Endothelial cell of umbilical vein (primary cell): ENCODE measurements at regions not wholly inside any gene's neighbourhood (a gene's known extent, or its start where the extent isn't known, plus 50 kb on each side); places are given as distances from the start of the nearest gene placed in this dataset.

Source experiments
- BruUV-seq: library from RNA; stranded (reverse); fragments of 400-500 nt; replicated peaks from 2 replicates; lab custom pipeline; 2021; lab: Mats Ljungman, UMichigan
- CTCF ChIA-PET: fragments of 300-600, 350-600 bp; sonication (Branson Sonifier 250); formaldehyde crosslinking; loops from one replicate; lab custom pipeline; 2021; ENCODE audit warnings: antibody characterized with exemption, inconsistent platforms; lab: Charles Lee
- POLR2A ChIA-PET: fragments of 300-600, 350-600 bp; sonication (Branson Sonifier 250); formaldehyde crosslinking; loops from one replicate; lab custom pipeline; 2021; ENCODE audit warnings: antibody characterized with exemption, inconsistent platforms; lab: Charles Lee
- DNase-seq: peaks from one replicate; pipeline ENCODE4 v3.0.0-alpha.2; 2011; ENCODE audit warnings: low read depth, low spot score
- FAIRE-seq: peaks from 2 replicates; lab custom pipeline; 2011; peaks lifted over from hg19 to GRCh38; lab: Jason Lieb, UNC
- H2AFZ ChIP-seq: 2 replicates; pipeline ENCODE4 v1.6.0; 2012; ENCODE audit warnings: low read depth, low read length, control low read depth, inconsistent platforms
- H3K27ac ChIP-seq: 2 replicates; pipeline ENCODE4 v1.5.1; 2011; ENCODE audit warnings: low read depth, mild to moderate bottlenecking, control low read depth, low read length, moderate library complexity; ENCODE audit not compliant: insufficient read depth
- H3K27me3 ChIP-seq, 2 experiments: 2 replicates each; pipeline versions ENCODE4 v1.6.0 to v1.6.1; 2011; ENCODE audit warnings: low read length in 2 of 2, mixed read lengths in 1 of 2; ENCODE audit not compliant: control insufficient read depth in 2 of 2, insufficient read depth in 2 of 2
- H3K36me3 ChIP-seq, 2 experiments: 2 replicates in 1 of 2; 3 replicates in 1 of 2; pipeline ENCODE4 v1.5.1; 2011; ENCODE audit warnings: low read length in 2 of 2, mild to moderate bottlenecking in 1 of 2, moderate library complexity in 1 of 2; ENCODE audit not compliant: control insufficient read depth in 2 of 2, insufficient read depth in 2 of 2; ENCODE audit errors: extremely low read depth in 1 of 2
- H3K4me1 ChIP-seq: 3 replicates; pipeline ENCODE4 v1.5.1; 2011; ENCODE audit warnings: mild to moderate bottlenecking, low read length; ENCODE audit not compliant: control insufficient read depth, insufficient read depth; ENCODE audit errors: extremely low read depth
- H3K4me2 ChIP-seq: 2 replicates; pipeline ENCODE4 v1.6.1; 2011; ENCODE audit warnings: low read length, control low read depth, mixed read lengths; ENCODE audit not compliant: insufficient read depth
- H3K4me3 ChIP-seq, 3 experiments: fragments of 200-600 bp in 1 of 3; sonication (generic), shearing (Covaris generic) in 1 of 3; replicated peaks in 1 of 3; 2 replicates each; pipeline ENCODE4 v1.5.1; 2011 to 2016; ENCODE audit warnings: control low read depth in 3 of 3, low read length in 3 of 3, mild to moderate bottlenecking in 2 of 3, inconsistent platforms in 1 of 3, low read depth in 1 of 3, moderate library complexity in 1 of 3; ENCODE audit not compliant: insufficient read depth in 1 of 3
- H3K79me2 ChIP-seq: 2 replicates; pipeline ENCODE4 v1.6.0; 2012; ENCODE audit warnings: low read length, inconsistent platforms; ENCODE audit not compliant: control insufficient read depth, insufficient read depth
- H3K9ac ChIP-seq: replicated peaks from 2 replicates; pipeline ENCODE3; 2011; ENCODE audit warnings: low read length, control low read depth; ENCODE audit not compliant: insufficient read depth; ENCODE audit errors: extremely low read depth
- H3K9me1 ChIP-seq: replicated peaks from 3 replicates; pipeline ENCODE4 v1.6.0; 2011; ENCODE audit warnings: mild to moderate bottlenecking, low read length; ENCODE audit not compliant: control insufficient read depth, insufficient read depth; ENCODE audit errors: extremely low read depth
- H3K9me3 ChIP-seq: replicated peaks from 2 replicates; pipeline ENCODE4 v1.5.1; 2012; ENCODE audit warnings: low read length, inconsistent platforms; ENCODE audit not compliant: control insufficient read depth, insufficient read depth
- H4K20me1 ChIP-seq: replicated peaks from 2 replicates; pipeline ENCODE3; 2011; ENCODE audit warnings: mild to moderate bottlenecking, low read length; ENCODE audit not compliant: control insufficient read depth, insufficient read depth; ENCODE audit errors: extremely low read depth
- EZH2 ChIP-seq: IDR thresholded peaks from 2 replicates; pipeline ENCODE4 v1.6.1; 2012; ENCODE audit warnings: borderline replicate concordance, low read depth, mild to moderate bottlenecking, moderate library complexity, low read length, inconsistent platforms; ENCODE audit not compliant: severe bottlenecking
- FOS ChIP-seq: IDR thresholded peaks from 2 replicates; pipeline ENCODE4 v1.6.1; 2011; ENCODE audit warnings: mild to moderate bottlenecking, low read length, moderate library complexity, borderline replicate concordance; ENCODE audit not compliant: insufficient read depth
- GATA2 ChIP-seq: IDR thresholded peaks from 2 replicates; pipeline ENCODE4 v1.7.0; 2011; ENCODE audit warnings: low read depth, mild to moderate bottlenecking, moderate library complexity, mixed read lengths, low read length; ENCODE audit not compliant: insufficient read length, insufficient read depth
- JUN ChIP-seq: IDR thresholded peaks from 2 replicates; pipeline ENCODE4 v1.6.1; 2011; ENCODE audit warnings: borderline replicate concordance, low read depth; ENCODE audit not compliant: insufficient read length, insufficient read depth
- MAX ChIP-seq: IDR thresholded peaks from 2 replicates; pipeline ENCODE4 v1.6.1; 2011; ENCODE audit not compliant: insufficient read depth, insufficient read length
- MYC ChIP-seq: IDR thresholded peaks from one replicate; pipeline ENCODE4 v1.6.1; 2011; ENCODE audit warnings: mild to moderate bottlenecking, low read depth, low read length
- POLR2A ChIP-seq: IDR thresholded peaks from 2 replicates; pipeline ENCODE4 v1.6.1; 2012; ENCODE audit warnings: low read depth, mild to moderate bottlenecking, control low read depth, low read length
- POLR2AphosphoS5 ChIP-seq: IDR thresholded peaks from 2 replicates; pipeline ENCODE4 v1.6.1; 2012; ENCODE audit warnings: low read depth, mild to moderate bottlenecking, control low read depth, low read length, moderate library complexity; ENCODE audit not compliant: insufficient read depth
- dilution Hi-C: fragments of 300-500 bp; cut with MboI; formaldehyde crosslinking; loops from one replicate; pipeline ENCODE4 v1.15.0; 2019; ENCODE audit warnings: low sequenced_read_pairs; ENCODE audit not compliant: extremely low pct_ligation_motif_present
- intact Hi-C: fragments of 100-400 bp; cut with micrococcal nuclease; formaldehyde crosslinking; loops from one replicate; pipeline ENCODE4 v1.10.0; 2022
- TF ChIP-seq, protein P1 (sequence below), 2 donors: IDR thresholded peaks; 1 replicate in 1 of 2; 2 replicates in 1 of 2; pipeline ENCODE4 v1.5.1; 2011; ENCODE audit warnings: low read length in 2 of 2, mild to moderate bottlenecking in 2 of 2, moderate library complexity in 2 of 2, control low read depth in 1 of 2, inconsistent platforms in 1 of 2, low read depth in 1 of 2; ENCODE audit not compliant: insufficient read depth in 1 of 2; ENCODE audit errors: extremely low read depth in 1 of 2

GRCh38 chr17:77640252-77640651, 318.3 kb upstream of the TNRC6C start:
- Histone ChIP-seq H2AFZ (no peak overlapping the region), H3K4me1 (no peaks in the 10 kb centered on the region), H4K20me1 (no peaks in the 10 kb centered on the region), H3K9me1 (no peaks in the 10 kb centered on the region), H3K4me3 (no peak overlapping the region), H3K9me3 (no peaks in the 10 kb centered on the region), H3K27ac (no peak overlapping the region), H3K79me2 (no peaks in the 10 kb centered on the region), H3K27me3 (peaks cover 0 to 7% of the 10 kb centered on the region in 2 experiments), H3K4me2 (no peak overlapping the region), H3K9ac (no peak overlapping the region), H3K36me3 (no peaks in the 10 kb centered on the region)
- intact Hi-C loops: no loop called here
- no peak for FAIRE-seq
- ChIA-PET CTCF (interaction anchor here (1.3 to 1.6 kb wide), 2 partner anchors 10 to 12 kb away, joined by 3 to 5 read pairs; no protein-coding TSS in a partner anchor), POLR2A (no interaction called here)
- BruUV-seq: no TSS peak
- dilution Hi-C loops: no loop called here
- DNase-seq: no peak
- no peak for TF ChIP-seq EZH2
- TF ChIP-seq MAX: no peak
- TF ChIP-seq POLR2AphosphoS5: no peak
- no peak for TF ChIP-seq FOS
- TF ChIP-seq MYC: no peak

DNA sequence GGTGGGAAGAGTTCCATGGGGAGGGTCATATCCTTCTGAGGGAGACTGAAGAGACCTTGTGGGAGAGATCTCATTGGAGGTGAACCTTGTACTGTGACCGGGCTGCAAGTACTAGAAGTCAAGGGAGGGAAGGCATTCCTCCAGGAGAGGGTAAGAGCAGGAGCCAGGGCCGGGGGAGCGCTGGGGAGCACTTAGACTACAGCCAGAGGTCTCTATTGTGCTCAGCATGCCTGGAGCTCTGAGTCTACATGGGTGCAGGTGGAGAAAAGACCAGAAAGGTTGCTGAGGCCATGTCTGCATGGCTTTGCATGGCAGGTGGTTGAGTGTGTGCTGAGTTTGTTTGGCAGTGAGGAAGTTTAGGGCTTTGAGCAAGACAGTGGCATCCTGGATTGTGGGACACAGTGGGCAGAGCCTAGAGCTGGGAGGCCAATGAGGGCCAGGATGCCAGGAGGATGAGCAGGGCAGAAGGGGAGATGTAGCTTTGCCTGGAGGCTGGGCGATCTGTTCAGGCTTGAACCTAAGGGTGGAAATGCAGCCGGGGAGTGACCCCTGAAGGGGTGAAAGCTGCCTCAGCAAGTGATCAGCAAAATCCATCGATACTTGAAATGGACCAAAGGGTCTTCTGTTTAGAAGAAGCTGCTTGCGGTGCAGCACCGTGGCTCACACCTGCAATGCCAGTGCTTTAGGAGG, 317.4 kb upstream of the TNRC6C start:
- BruUV-seq: no TSS peak
- Histone ChIP-seq H3K79me2 (no peaks in the 10 kb centered on the region), H3K4me3 (no peak overlapping the region), H3K9me1 (no peaks in the 10 kb centered on the region), H3K4me1 (no peaks in the 10 kb centered on the region), H3K9me3 (no peaks in the 10 kb centered on the region), H3K27me3 (peaks cover 0 to 9% of the 10 kb centered on the region in 2 experiments), H2AFZ (no peak overlapping the region), H3K36me3 (no peaks in the 10 kb centered on the region), H4K20me1 (no peaks in the 10 kb centered on the region), H3K27ac (no peak overlapping the region), H3K4me2 (no peak overlapping the region), H3K9ac (no peak overlapping the region)
- TF ChIP-seq JUN: no peak
- TF ChIP-seq GATA2: no peak
- no peak for TF ChIP-seq POLR2A
- TF ChIP-seq MAX: no peak
- no peak for TF ChIP-seq MYC
- TF ChIP-seq FOS: no peak
- TF ChIP-seq, protein P1, sequence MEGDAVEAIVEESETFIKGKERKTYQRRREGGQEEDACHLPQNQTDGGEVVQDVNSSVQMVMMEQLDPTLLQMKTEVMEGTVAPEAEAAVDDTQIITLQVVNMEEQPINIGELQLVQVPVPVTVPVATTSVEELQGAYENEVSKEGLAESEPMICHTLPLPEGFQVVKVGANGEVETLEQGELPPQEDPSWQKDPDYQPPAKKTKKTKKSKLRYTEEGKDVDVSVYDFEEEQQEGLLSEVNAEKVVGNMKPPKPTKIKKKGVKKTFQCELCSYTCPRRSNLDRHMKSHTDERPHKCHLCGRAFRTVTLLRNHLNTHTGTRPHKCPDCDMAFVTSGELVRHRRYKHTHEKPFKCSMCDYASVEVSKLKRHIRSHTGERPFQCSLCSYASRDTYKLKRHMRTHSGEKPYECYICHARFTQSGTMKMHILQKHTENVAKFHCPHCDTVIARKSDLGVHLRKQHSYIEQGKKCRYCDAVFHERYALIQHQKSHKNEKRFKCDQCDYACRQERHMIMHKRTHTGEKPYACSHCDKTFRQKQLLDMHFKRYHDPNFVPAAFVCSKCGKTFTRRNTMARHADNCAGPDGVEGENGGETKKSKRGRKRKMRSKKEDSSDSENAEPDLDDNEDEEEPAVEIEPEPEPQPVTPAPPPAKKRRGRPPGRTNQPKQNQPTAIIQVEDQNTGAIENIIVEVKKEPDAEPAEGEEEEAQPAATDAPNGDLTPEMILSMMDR (IDR thresholded peaks at IDR 0.05; ENCODE audit: extremely low read depth in 1 of 2, insufficient read depth in 1 of 2, low read depth in 1 of 2, low read length in 2 of 2): no peak
- TF ChIP-seq POLR2AphosphoS5: no peak
- no peak for TF ChIP-seq EZH2
- dilution Hi-C loops (no loop called here), intact Hi-C loops (no loop called here)
- ChIA-PET CTCF (interaction anchor here (1.3 to 1.6 kb wide), 2 partner anchors 9 to 13 kb away, joined by 3 to 5 read pairs; no protein-coding TSS in a partner anchor), POLR2A (no interaction called here)
- FAIRE-seq: no peak
- DNase-seq: no peak
